Mammary epithelial cell (primary cell): ENCODE measurements at regions not wholly inside any gene's neighbourhood (a gene's known extent, or its start where the extent isn't known, plus 50 kb on each side); places are given as distances from the start of the nearest gene placed in this dataset.

Experiments used
- EZH2 ChIP-seq: IDR thresholded peaks from 2 replicates; pipeline ENCODE4 v1.6.1; 2012; ENCODE audit warnings: low read length, inconsistent platforms, borderline replicate concordance
- TF ChIP-seq, protein P1 (sequence below), 2 donors: IDR thresholded peaks in 1 of 2; conservative IDR thresholded peaks in 1 of 2; 2 replicates each; pipeline ENCODE4 v1.5.1; 2011 to 2012; ENCODE audit warnings: inconsistent platforms in 2 of 2, low read length in 2 of 2, mild to moderate bottlenecking in 2 of 2, control low read depth in 1 of 2, low read depth in 1 of 2; ENCODE audit not compliant: insufficient read depth in 1 of 2; ENCODE audit errors: extremely low read depth in 1 of 2

DNA sequence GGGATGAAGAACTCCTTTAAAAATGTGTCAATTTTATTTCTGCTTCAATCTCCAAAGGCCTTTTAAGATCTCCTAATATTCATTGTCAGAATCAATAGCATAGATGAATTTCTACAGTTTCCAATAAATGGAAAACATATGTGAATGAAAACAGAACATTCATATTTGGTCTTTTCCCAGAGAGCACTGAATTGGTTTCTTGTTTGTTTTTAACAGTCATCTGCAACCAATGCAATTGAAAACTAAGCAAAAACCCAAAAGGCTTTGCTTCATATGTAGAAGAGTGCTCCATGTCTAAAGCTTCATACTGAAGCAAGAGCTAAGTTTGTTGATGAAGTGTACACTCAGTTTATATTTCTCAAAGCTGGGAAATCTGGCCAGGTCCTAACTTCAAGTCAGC lies 426.5 kb upstream of the CDIN1 start:
- TF ChIP-seq, protein P1, sequence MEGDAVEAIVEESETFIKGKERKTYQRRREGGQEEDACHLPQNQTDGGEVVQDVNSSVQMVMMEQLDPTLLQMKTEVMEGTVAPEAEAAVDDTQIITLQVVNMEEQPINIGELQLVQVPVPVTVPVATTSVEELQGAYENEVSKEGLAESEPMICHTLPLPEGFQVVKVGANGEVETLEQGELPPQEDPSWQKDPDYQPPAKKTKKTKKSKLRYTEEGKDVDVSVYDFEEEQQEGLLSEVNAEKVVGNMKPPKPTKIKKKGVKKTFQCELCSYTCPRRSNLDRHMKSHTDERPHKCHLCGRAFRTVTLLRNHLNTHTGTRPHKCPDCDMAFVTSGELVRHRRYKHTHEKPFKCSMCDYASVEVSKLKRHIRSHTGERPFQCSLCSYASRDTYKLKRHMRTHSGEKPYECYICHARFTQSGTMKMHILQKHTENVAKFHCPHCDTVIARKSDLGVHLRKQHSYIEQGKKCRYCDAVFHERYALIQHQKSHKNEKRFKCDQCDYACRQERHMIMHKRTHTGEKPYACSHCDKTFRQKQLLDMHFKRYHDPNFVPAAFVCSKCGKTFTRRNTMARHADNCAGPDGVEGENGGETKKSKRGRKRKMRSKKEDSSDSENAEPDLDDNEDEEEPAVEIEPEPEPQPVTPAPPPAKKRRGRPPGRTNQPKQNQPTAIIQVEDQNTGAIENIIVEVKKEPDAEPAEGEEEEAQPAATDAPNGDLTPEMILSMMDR (conservative IDR thresholded peaks at IDR 0.05 in 1 of 2, IDR thresholded peaks at IDR 0.05 in 1 of 2; ENCODE audit: extremely low read depth in 1 of 2, insufficient read depth in 1 of 2, low read depth in 1 of 2, low read length in 2 of 2): no peak
- TF ChIP-seq EZH2: no peak
